Psoas muscle (tissue), 7 donors: ENCODE measurements at regions not wholly inside any gene's neighbourhood (a gene's known extent, or its start where the extent isn't known, plus 50 kb on each side); places are given as distances from the start of the nearest gene placed in this dataset.

Experiments
- ATAC-seq, 4 donors: fragments of 200-7000 bp; cut with Tn5 transposase; one replicate each; pipeline ENCODE4 v1.9.1; 2020; ENCODE audit warnings: moderate library complexity in 3 of 4, mild to moderate bottlenecking in 2 of 4
- DNase-seq, 2 donors: peaks; one replicate each; pipeline ENCODE4 v3.0.0-alpha.2; 2020
- H3K27ac ChIP-seq: fragments of 200-600 bp; one replicate; pipeline ENCODE4 v1.8.0; 2022
- H3K27me3 ChIP-seq, 3 donors: fragments of 200-600 bp in 1 of 3; one replicate each; pipeline versions ENCODE4 v1.6.1 to v1.8.0; 2013 to 2022; ENCODE audit warnings: low read length in 2 of 3, mild to moderate bottlenecking in 2 of 3, moderate library complexity in 1 of 3; ENCODE audit not compliant: insufficient read depth in 3 of 3
- H3K36me3 ChIP-seq, 2 donors: fragments of 200-600 bp in 1 of 2; one replicate each; pipeline versions ENCODE4 v1.6.1 to v1.8.0; 2013 to 2022; ENCODE audit warnings: low read depth in 1 of 2, mild to moderate bottlenecking in 1 of 2, moderate library complexity in 1 of 2; ENCODE audit not compliant: insufficient read depth in 1 of 2
- H3K4me1 ChIP-seq: fragments of 200-600 bp; one replicate; pipeline ENCODE4 v1.8.0; 2022
- H3K4me3 ChIP-seq: fragments of 200-600 bp; one replicate; pipeline ENCODE4 v1.8.0; 2022; ENCODE audit warnings: mild to moderate bottlenecking
- H3K9me3 ChIP-seq: fragments of 200-600 bp; one replicate; pipeline ENCODE4 v1.8.0; 2022
- CTCF ChIP-seq: fragments of 200-600 bp; IDR thresholded peaks from one replicate; pipeline ENCODE4 v1.8.0; 2022; ENCODE audit warnings: antibody characterized with exemption
- whole genome bisulfite sequencing, 3 donors: extraction: QIAGEN DNeasy Blood & Tissue Kit; methylation state at CpG; one replicate each; pipeline versions ENCODE4 v1.1.6 to v1.1.7; 2013; 5-methylcytosine and 5-hydroxymethylcytosine counted together
- intact Hi-C, 2 donors: fragments of 100-400 bp; cut with DNase I; formaldehyde crosslinking; loops; one replicate each; pipeline versions ENCODE4 v1.11.0 to v1.14.2; 2022
- donor health status: healthy with polysubstance abuse.
- donor health status: DM: no; HTN: no; CAD: no; lungs with moderate emphysema.
- donor health status: Bipolar disorder and iron deficiency.
- donor health status: healthy.
- donor health status: DM: yes; HTN: yes; CAD: no.
- donor health status: DM: no; HTN: no; CAD: no.
- donor health status: DM: yes; HTN: yes; CAD: no.

- TF ChIP-seq CTCF = no peak
- Histone ChIP-seq H3K36me3 (no peaks in the 10 kb centered on the region), H3K27ac (no peak overlapping the region), H3K4me3 (no peak overlapping the region), H3K9me3 (no peaks in the 10 kb centered on the region), H3K27me3 (no peaks in the 10 kb centered on the region), H3K4me1 (no peaks in the 10 kb centered on the region)
- ATAC-seq (no peak), DNase-seq (no peak)
- intact Hi-C loops = no loop called here
- 93 to 94% (median 93%) methylated on average over 3 of the region's 3 CpGs for WGBS, 3 donors
Observed at GRCh38 chr4:31415629-31416028, 695.5 kb downstream of the PCDH7 start.

DNA sequence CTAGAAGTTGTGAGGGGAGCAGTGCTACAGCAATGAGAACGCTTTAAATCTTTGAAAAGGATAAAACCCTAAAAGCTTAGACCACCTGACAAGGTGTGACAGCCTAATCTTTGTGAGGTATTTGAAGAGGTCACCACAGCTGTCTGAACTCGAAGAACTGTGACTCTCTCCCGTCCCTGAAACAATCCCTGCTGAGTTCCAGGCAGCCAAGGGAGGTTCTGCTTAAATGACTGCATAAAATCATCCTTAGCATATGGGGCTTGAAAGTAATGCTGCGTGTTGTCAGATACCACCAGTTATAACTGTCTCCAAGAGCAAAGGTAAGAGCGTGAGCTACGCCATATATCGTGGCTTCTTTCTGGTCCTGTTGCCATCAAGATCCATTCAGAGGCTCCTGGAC, 696.3 kb downstream of the PCDH7 start:
- DNase-seq = no peak
- TF ChIP-seq CTCF = no peak
- intact Hi-C loops = no loop called here
- Histone ChIP-seq H3K27me3 (no peaks in the 10 kb centered on the region), H3K4me1 (no peaks in the 10 kb centered on the region), H3K9me3 (no peaks in the 10 kb centered on the region), H3K27ac (no peak overlapping the region), H3K36me3 (no peaks in the 10 kb centered on the region), H3K4me3 (no peak overlapping the region)
- ATAC-seq = no peak
- WGBS, 3 donors = 62 to 71% (median 62%) methylated on average over 7 of the region's 7 CpGs

DNA sequence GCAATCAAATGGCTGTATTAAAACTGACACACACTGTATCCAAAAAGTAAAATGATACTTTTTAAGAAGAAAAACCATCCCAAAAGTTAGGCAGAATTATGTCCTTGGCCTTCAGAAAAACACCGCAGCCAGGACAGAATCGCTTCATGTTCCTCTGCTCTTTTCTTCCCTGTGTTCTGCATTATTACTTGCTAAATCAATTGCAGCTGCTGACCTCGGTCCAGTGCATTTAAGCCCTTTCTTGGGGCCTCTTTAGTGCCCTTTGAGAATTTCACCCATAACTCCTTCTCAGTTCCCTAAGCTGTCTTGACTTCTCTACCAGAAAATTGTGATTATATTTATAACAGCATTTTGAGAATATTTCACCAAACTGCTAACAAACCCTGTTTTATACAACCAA, 696.9 kb downstream of the PCDH7 start:
- Histone ChIP-seq H3K27me3 (no peaks in the 10 kb centered on the region), H3K27ac (no peak overlapping the region), H3K9me3 (no peaks in the 10 kb centered on the region), H3K4me3 (no peak overlapping the region), H3K4me1 (no peaks in the 10 kb centered on the region), H3K36me3 (no peaks in the 10 kb centered on the region)
- ATAC-seq = no peak
- intact Hi-C loops = no loop called here
- WGBS, 3 donors = 19 to 35% (median 31%) methylated on average over 3 of the region's 3 CpGs
- TF ChIP-seq CTCF = no peak
- DNase-seq = no peak

GRCh38 chr4:31422006-31422405, 701.8 kb downstream of the PCDH7 start:
- H3K9me3 ChIP-seq = no peaks in the 10 kb centered on the region
- WGBS, 3 donors = 80 to 88% (median 80%) methylated on average over 2 of the region's 2 CpGs
- no peaks in the 10 kb centered on the region for H3K36me3 ChIP-seq
- no peak for TF ChIP-seq CTCF
- intact Hi-C loops = no loop called here
- no peaks in the 10 kb centered on the region for H3K27me3 ChIP-seq
- DNase-seq (no peak), ATAC-seq (no peak)
- no peaks in the 10 kb centered on the region for H3K4me1 ChIP-seq
- H3K27ac ChIP-seq = no peak overlapping the region
- H3K4me3 ChIP-seq = no peak overlapping the region

DNA sequence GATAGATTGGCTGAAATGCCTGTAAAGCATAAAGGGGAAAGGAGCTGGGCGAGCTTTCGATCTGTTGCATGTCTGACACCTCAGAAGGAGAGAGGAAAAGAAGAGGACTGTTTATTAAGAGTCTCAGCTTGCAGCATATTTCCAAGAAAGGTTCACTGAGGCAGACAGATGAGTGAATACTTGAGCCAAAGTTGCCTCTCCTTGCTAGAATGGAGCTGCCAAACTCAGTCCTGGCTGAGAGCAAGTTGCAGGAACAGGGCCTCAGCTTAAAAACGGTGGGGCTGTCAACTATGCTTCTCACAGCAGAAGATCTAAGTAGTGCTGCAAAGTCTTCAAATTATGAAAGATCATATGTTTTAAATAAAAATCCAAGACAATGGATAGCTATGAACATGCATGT, 707.5 kb downstream of the PCDH7 start:
- H3K27me3 ChIP-seq = no peaks in the 10 kb centered on the region

More for the DNA sequence above, 707.5 kb downstream of the PCDH7 start:
- Histone ChIP-seq H3K36me3 (no peaks in the 10 kb centered on the region), H3K4me3 (no peak overlapping the region), H3K9me3 (no peaks in the 10 kb centered on the region), H3K4me1 (no peaks in the 10 kb centered on the region), H3K27ac (no peak overlapping the region)
- no peak for TF ChIP-seq CTCF
- DNase-seq (no peak), ATAC-seq (no peak)
- intact Hi-C loops = no loop called here
- 64 to 81% (median 67%) methylated on average over 3 of the region's 3 CpGs for WGBS, 3 donors
